ENCODE measurements at regions not wholly inside any gene's neighbourhood (a gene's known extent, or its start where the extent isn't known, plus 50 kb on each side); places are given as distances from the start of the nearest gene placed in this dataset.

- no peak for TF ChIP-seq CTCF (IDR thresholded peaks at IDR 0.05)
These were observed 108.5 kb upstream of the SPACA7 start for GRCh38 chr13:112267660-112268059.

- no peak for TF ChIP-seq CTCF (IDR thresholded peaks at IDR 0.05)
These were observed 105.2 kb upstream of the SPACA7 start for GRCh38 chr13:112270951-112271350.

- no peak for TF ChIP-seq CTCF (IDR thresholded peaks at IDR 0.05)
These were observed 55.9 kb upstream of the SPACA7 start for GRCh38 chr13:112320303-112320702.

GRCh38 chr13:112322557-112322956 lies 53.6 kb upstream of the SPACA7 start:
- TF ChIP-seq CTCF (IDR thresholded peaks at IDR 0.05) = no peak

GRCh38 chr13:112324116-112324515 lies 52.0 kb upstream of the SPACA7 start:
- TF ChIP-seq CTCF (IDR thresholded peaks at IDR 0.05) = no peak

GRCh38 chr13:112325142-112325808 lies 50.9 kb upstream of the SPACA7 start:
- TF ChIP-seq CTCF (IDR thresholded peaks at IDR 0.05) = no peak

- no peak for TF ChIP-seq CTCF (IDR thresholded peaks at IDR 0.05)
These were observed 50.1 kb upstream of the SPACA7 start for GRCh38 chr13:112325920-112326645.

All from LNCAP (cell line).